Neutrophil (primary cell): ENCODE measurements at regions not wholly inside any gene's neighbourhood (a gene's known extent, or its start where the extent isn't known, plus 50 kb on each side); places are given as distances from the start of the nearest gene placed in this dataset.
A peak's percentile ranks its signal among the peaks of the same experiment; 100 is the strongest.

Experiments used
- H3K27ac ChIP-seq: fragments of 200-600 bp; sonication (generic); 2 replicates; pipeline ENCODE4 v1.5.1; 2016; ENCODE audit warnings: mild to moderate bottlenecking, moderate library complexity
- H3K27me3 ChIP-seq: fragments of 200-600 bp; sonication (generic); 2 replicates; pipeline ENCODE4 v1.6.0; 2016; ENCODE audit warnings: mild to moderate bottlenecking
- H3K36me3 ChIP-seq: fragments of 200-600 bp; sonication (generic); 2 replicates; pipeline ENCODE4 v1.5.1; 2017
- H3K4me1 ChIP-seq, 2 experiments: fragments of 200-600 bp in 1 of 2; sonication (generic) in 1 of 2; 1 replicate in 1 of 2; 2 replicates in 1 of 2; pipeline versions ENCODE4 v1.5.1 to v1.6.1; 2013 to 2016; ENCODE audit warnings: low read depth in 1 of 2, low read length in 1 of 2, mild to moderate bottlenecking in 1 of 2, moderate library complexity in 1 of 2; ENCODE audit not compliant: control insufficient read depth in 1 of 2, insufficient read depth in 1 of 2
- H3K4me3 ChIP-seq, 2 experiments: fragments of 200-600 bp in 1 of 2; sonication (generic) in 1 of 2; 1 replicate in 1 of 2; 2 replicates in 1 of 2; pipeline ENCODE4 v1.5.1; 2013 to 2016; ENCODE audit warnings: low read depth in 1 of 2, low read length in 1 of 2, mild to moderate bottlenecking in 1 of 2, moderate library complexity in 1 of 2
- H3K9me3 ChIP-seq: fragments of 200-600 bp; sonication (generic); 2 replicates; pipeline ENCODE4 v1.5.1; 2016
- TF ChIP-seq, protein P1 (sequence below): fragments of 200-600 bp; sonication (generic); IDR thresholded peaks from 2 replicates; pipeline ENCODE4 v1.5.1; 2016; ENCODE audit warnings: antibody characterized with exemption

DNA sequence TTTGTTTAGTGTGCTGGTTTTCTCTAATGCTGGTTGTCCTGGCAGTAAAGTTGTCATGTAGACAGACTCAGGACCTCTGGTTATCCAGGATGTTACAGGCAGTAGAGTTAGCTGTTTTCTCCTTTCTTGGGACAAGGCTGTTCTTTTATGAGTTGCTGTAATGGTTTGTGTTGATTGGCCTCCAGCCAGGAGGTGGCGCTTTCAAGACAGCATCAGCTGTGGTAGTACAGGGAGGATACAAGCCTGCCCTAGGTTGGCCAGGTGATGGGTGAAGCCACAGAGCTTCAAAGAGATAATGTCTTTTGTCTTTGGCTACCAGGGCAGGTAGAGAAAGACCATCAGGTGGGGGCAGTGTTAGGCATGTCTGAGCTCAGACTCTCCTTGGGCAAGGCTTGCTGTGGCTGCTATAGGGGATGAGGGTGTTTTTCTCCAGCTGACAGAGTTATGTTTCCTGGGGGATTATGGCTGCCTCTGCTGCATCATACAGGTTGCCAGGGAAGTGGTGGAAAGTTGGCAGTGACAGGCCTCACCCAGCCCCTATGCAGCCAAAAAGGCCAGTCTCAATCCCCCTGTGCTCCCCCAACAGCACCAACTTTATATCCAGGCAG, 127.2 kb upstream of the TAB2 start:
- H3K4me1 ChIP-seq, result peaks cover 0 to 7% of the 10 kb centered on the region in 2 experiments
- TF ChIP-seq, protein P1, sequence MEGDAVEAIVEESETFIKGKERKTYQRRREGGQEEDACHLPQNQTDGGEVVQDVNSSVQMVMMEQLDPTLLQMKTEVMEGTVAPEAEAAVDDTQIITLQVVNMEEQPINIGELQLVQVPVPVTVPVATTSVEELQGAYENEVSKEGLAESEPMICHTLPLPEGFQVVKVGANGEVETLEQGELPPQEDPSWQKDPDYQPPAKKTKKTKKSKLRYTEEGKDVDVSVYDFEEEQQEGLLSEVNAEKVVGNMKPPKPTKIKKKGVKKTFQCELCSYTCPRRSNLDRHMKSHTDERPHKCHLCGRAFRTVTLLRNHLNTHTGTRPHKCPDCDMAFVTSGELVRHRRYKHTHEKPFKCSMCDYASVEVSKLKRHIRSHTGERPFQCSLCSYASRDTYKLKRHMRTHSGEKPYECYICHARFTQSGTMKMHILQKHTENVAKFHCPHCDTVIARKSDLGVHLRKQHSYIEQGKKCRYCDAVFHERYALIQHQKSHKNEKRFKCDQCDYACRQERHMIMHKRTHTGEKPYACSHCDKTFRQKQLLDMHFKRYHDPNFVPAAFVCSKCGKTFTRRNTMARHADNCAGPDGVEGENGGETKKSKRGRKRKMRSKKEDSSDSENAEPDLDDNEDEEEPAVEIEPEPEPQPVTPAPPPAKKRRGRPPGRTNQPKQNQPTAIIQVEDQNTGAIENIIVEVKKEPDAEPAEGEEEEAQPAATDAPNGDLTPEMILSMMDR, result peak; percentile 74
- no peaks in the 10 kb centered on the region for H3K27me3 ChIP-seq
- no peaks in the 10 kb centered on the region for H3K36me3 ChIP-seq
- H3K27ac ChIP-seq, result no peak overlapping the region
- no peak overlapping the region for H3K4me3 ChIP-seq
- H3K9me3 ChIP-seq, result no peaks in the 10 kb centered on the region

DNA sequence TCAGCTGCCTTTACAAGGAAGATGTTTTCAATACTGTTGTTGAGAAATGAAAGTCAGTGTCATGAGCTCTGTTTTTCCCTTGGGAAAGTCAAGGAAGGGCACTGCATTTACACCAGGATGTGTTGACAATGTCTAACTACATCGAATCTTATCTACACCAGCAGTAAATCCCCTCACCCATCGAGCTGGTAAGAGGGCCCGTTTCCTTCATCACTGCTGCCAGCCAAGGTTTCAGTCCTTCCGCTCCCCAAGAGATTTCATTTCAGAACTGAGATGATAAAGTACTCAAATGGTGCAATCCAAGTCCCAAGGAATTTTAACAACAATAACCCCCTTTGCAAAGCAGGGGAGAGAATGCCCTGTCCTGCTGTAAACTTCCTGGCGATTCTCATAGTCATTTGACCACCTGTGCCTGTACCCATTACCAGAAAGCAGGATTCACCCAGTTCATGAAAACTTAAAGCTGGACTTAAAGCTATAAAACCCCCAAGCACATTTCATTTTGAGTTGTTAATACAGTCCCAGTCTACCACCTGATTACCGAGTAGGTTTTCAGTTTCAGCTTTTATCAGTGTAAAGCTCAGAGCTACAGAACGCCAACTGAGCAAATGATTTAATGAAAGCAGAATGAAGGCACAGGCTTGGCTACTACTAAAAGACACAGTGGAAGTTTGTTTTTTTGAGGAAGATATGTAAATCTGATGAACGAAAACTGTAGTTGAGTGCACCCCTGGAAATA, 122.5 kb upstream of the TAB2 start:
- H3K36me3 ChIP-seq, result no peaks in the 10 kb centered on the region
- no peaks in the 10 kb centered on the region for H3K27me3 ChIP-seq
- H3K9me3 ChIP-seq, result no peaks in the 10 kb centered on the region
- no peak overlapping the region for H3K4me3 ChIP-seq
- no peak overlapping the region for H3K27ac ChIP-seq
- TF ChIP-seq, protein P1, result no peak
- H3K4me1 ChIP-seq, result peaks cover 0 to 6% of the 10 kb centered on the region in 2 experiments

DNA sequence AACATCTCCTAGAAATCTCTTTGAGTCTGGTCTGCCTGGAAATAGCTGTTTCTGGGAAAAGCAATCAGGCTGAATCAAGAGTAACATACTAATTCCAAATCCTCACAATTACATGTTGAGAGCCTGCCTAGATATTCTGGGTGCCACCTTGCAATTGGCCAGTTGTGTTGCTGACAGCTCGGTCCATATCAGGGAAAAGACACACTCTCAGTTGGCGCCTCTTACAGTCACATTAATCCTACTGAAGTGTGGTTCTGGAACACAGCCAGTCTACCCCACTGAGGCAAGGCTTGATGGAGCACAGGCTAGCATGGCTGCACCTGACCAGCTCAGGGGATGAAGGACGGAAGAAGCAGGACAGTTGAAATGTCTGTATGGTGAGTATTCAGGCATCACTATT, 121.4 kb upstream of the TAB2 start:
- Histone ChIP-seq H3K27me3 (no peaks in the 10 kb centered on the region), H3K27ac (no peak overlapping the region), H3K4me1 (no peaks in the 10 kb centered on the region), H3K4me3 (no peak overlapping the region), H3K9me3 (no peaks in the 10 kb centered on the region), H3K36me3 (no peaks in the 10 kb centered on the region)
- TF ChIP-seq, protein P1, result no peak

- TF ChIP-seq, protein P1, result no peak
- Histone ChIP-seq H3K4me1 (no peaks in the 10 kb centered on the region), H3K27me3 (no peaks in the 10 kb centered on the region), H3K4me3 (no peak overlapping the region), H3K27ac (no peak overlapping the region), H3K36me3 (no peaks in the 10 kb centered on the region), H3K9me3 (no peaks in the 10 kb centered on the region)
Measured at GRCh38 chr6:149197482-149197881, 120.0 kb upstream of the TAB2 start.

DNA sequence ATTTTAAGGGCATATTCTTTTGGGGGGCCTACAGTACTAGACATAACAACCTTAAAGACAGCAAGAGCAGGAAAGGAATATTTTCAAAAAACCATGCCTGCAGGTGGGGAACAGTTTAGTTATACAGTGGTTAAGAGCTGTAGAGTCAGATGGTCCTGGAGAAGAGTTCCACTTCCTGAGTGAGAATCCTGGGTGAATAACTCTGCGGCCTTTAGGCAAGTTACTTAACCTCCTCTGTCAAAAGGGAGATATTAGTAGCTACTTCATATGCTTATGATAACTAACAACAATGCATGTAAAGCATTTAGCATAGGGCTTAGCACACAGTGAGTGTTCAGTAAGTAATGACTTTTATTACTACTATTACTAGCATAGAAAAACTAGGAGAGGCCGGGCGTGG, 119.2 kb upstream of the TAB2 start:
- H3K36me3 ChIP-seq, result no peaks in the 10 kb centered on the region
- H3K9me3 ChIP-seq, result no peaks in the 10 kb centered on the region
- no peaks in the 10 kb centered on the region for H3K4me1 ChIP-seq
- no peak overlapping the region for H3K4me3 ChIP-seq
- no peaks in the 10 kb centered on the region for H3K27me3 ChIP-seq
- H3K27ac ChIP-seq, result no peak overlapping the region
- TF ChIP-seq, protein P1, result no peak
